ENCODE measurements at regions not wholly inside any gene's neighbourhood (a gene's known extent, or its start where the extent isn't known, plus 50 kb on each side); places are given as distances from the start of the nearest gene placed in this dataset.

- DNase-seq (no peak), ATAC-seq (no peak)
- Mint-ChIP-seq H3K4me3 (no peak overlapping the region), H3K27me3 (peaks cover 38% of the 10 kb centered on the region), H3K27ac (no peak overlapping the region), H3K36me3 (ENCODE audit: low read depth) (no peaks in the 10 kb centered on the region), H3K4me1 (no peaks in the 10 kb centered on the region)
- H3K9me3 ChIP-seq (ENCODE audit: control insufficient read depth, low read length, poor library complexity, severe bottlenecking): no peaks in the 10 kb centered on the region
These were observed 115.9 kb downstream of the LY86 start for GRCh38 chr6:6704103-6705060.

GRCh38 chr6:6705061-6705425, 116.5 kb downstream of the LY86 start:
- ATAC-seq: no peak
- Mint-ChIP-seq H3K4me1 (no peaks in the 10 kb centered on the region), H3K27ac (no peak overlapping the region)

GRCh38 chr6:6705915-6706675, 117.6 kb downstream of the LY86 start:
- no peaks in the 10 kb centered on the region for H3K36me3 Mint-ChIP-seq (ENCODE audit: low read depth)
- peaks cover 38% of the 10 kb centered on the region for H3K27me3 Mint-ChIP-seq
- no peak overlapping the region for H3K27ac Mint-ChIP-seq

More at GRCh38 chr6:6705061-6705425, 116.5 kb downstream of the LY86 start:
- Mint-ChIP-seq H3K36me3 (ENCODE audit: low read depth) (no peaks in the 10 kb centered on the region), H3K27me3 (peaks cover 38% of the 10 kb centered on the region), H3K4me3 (no peak overlapping the region)
- H3K9me3 ChIP-seq (ENCODE audit: control insufficient read depth, low read length, poor library complexity, severe bottlenecking): no peaks in the 10 kb centered on the region
- no peak for DNase-seq

GRCh38 chr6:6707143-6707542, 118.6 kb downstream of the LY86 start:
- H3K36me3 Mint-ChIP-seq (ENCODE audit: low read depth): no peaks in the 10 kb centered on the region
- ATAC-seq (no peak), DNase-seq (no peak)
- H3K4me1 Mint-ChIP-seq: peaks cover 5% of the 10 kb centered on the region
- no peak overlapping the region for H3K4me3 Mint-ChIP-seq
- no peaks in the 10 kb centered on the region for H3K9me3 ChIP-seq (ENCODE audit: control insufficient read depth, low read length, poor library complexity, severe bottlenecking)
- peaks cover 38% of the 10 kb centered on the region for H3K27me3 Mint-ChIP-seq
- H3K27ac Mint-ChIP-seq: no peak overlapping the region

More at GRCh38 chr6:6705915-6706675, 117.6 kb downstream of the LY86 start:
- DNase-seq (no peak), ATAC-seq (no peak)
- Mint-ChIP-seq H3K4me3 (peak overlapping the region; percentile 49), H3K4me1 (no peaks in the 10 kb centered on the region)
- H3K9me3 ChIP-seq (ENCODE audit: control insufficient read depth, low read length, poor library complexity, severe bottlenecking): no peaks in the 10 kb centered on the region

GRCh38 chr6:6709106-6709505, 120.6 kb downstream of the LY86 start:
- no peak overlapping the region for H3K4me3 Mint-ChIP-seq
- H3K4me1 Mint-ChIP-seq: peaks cover 7% of the 10 kb centered on the region
- no peaks in the 10 kb centered on the region for H3K9me3 ChIP-seq (ENCODE audit: control insufficient read depth, low read length, poor library complexity, severe bottlenecking)
- no peaks in the 10 kb centered on the region for H3K36me3 Mint-ChIP-seq (ENCODE audit: low read depth)
- ATAC-seq: no peak
- no peak for DNase-seq
- H3K27me3 Mint-ChIP-seq: peaks cover 54% of the 10 kb centered on the region
- no peak overlapping the region for H3K27ac Mint-ChIP-seq

- ATAC-seq (no peak), DNase-seq (no peak)
- H3K27me3 Mint-ChIP-seq: peaks cover 56% of the 10 kb centered on the region
- no peaks in the 10 kb centered on the region for H3K36me3 Mint-ChIP-seq (ENCODE audit: low read depth)
- H3K4me1 Mint-ChIP-seq: peaks cover 7% of the 10 kb centered on the region
- no peaks in the 10 kb centered on the region for H3K9me3 ChIP-seq (ENCODE audit: control insufficient read depth, low read length, poor library complexity, severe bottlenecking)
- H3K4me3 Mint-ChIP-seq: no peak overlapping the region
- no peak overlapping the region for H3K27ac Mint-ChIP-seq
These were observed 122.7 kb downstream of the LY86 start for GRCh38 chr6:6711031-6711785.

- H3K9me3 ChIP-seq (ENCODE audit: control insufficient read depth, low read length, poor library complexity, severe bottlenecking): no peaks in the 10 kb centered on the region
- Mint-ChIP-seq H3K27ac (no peak overlapping the region), H3K36me3 (ENCODE audit: low read depth) (no peaks in the 10 kb centered on the region), H3K27me3 (peaks cover 56% of the 10 kb centered on the region), H3K4me1 (peaks cover 7% of the 10 kb centered on the region), H3K4me3 (no peak overlapping the region)
- ATAC-seq: no peak
- no peak for DNase-seq
These were observed 123.4 kb downstream of the LY86 start for GRCh38 chr6:6711832-6712448.

- ATAC-seq (no peak), DNase-seq (no peak)
- H3K4me3 Mint-ChIP-seq: no peak overlapping the region
- peaks cover 7% of the 10 kb centered on the region for H3K4me1 Mint-ChIP-seq
- peaks cover 48% of the 10 kb centered on the region for H3K27me3 Mint-ChIP-seq
- H3K9me3 ChIP-seq (ENCODE audit: control insufficient read depth, low read length, poor library complexity, severe bottlenecking): no peaks in the 10 kb centered on the region
- no peak overlapping the region for H3K27ac Mint-ChIP-seq
- no peaks in the 10 kb centered on the region for H3K36me3 Mint-ChIP-seq (ENCODE audit: low read depth)
These were observed 124.2 kb downstream of the LY86 start for GRCh38 chr6:6712449-6713403.

GRCh38 chr6:6713657-6714056, 125.1 kb downstream of the LY86 start:
- no peak for DNase-seq
- no peak for ATAC-seq
- no peaks in the 10 kb centered on the region for H3K36me3 Mint-ChIP-seq (ENCODE audit: low read depth)
- H3K9me3 ChIP-seq (ENCODE audit: control insufficient read depth, low read length, poor library complexity, severe bottlenecking): no peaks in the 10 kb centered on the region
- H3K27me3 Mint-ChIP-seq: peaks cover 49% of the 10 kb centered on the region
- peaks cover 10% of the 10 kb centered on the region for H3K4me1 Mint-ChIP-seq
- H3K4me3 Mint-ChIP-seq: no peak overlapping the region
- H3K27ac Mint-ChIP-seq: no peak overlapping the region

- no peak overlapping the region for H3K4me3 Mint-ChIP-seq
- peaks cover 10% of the 10 kb centered on the region for H3K4me1 Mint-ChIP-seq
- no peaks in the 10 kb centered on the region for H3K9me3 ChIP-seq (ENCODE audit: control insufficient read depth, low read length, poor library complexity, severe bottlenecking)
- no peaks in the 10 kb centered on the region for H3K36me3 Mint-ChIP-seq (ENCODE audit: low read depth)
- no peak for DNase-seq
- ATAC-seq: no peak
- peaks cover 54% of the 10 kb centered on the region for H3K27me3 Mint-ChIP-seq
- no peak overlapping the region for H3K27ac Mint-ChIP-seq
These were observed 125.8 kb downstream of the LY86 start for GRCh38 chr6:6714118-6714897.

GRCh38 chr6:6714953-6715352, 126.4 kb downstream of the LY86 start:
- peaks cover 48% of the 10 kb centered on the region for H3K27me3 Mint-ChIP-seq
- H3K4me3 Mint-ChIP-seq: no peak overlapping the region
- ATAC-seq (no peak), DNase-seq (no peak)
- H3K9me3 ChIP-seq (ENCODE audit: control insufficient read depth, low read length, poor library complexity, severe bottlenecking): no peaks in the 10 kb centered on the region
- H3K27ac Mint-ChIP-seq: no peak overlapping the region
- peaks cover 10% of the 10 kb centered on the region for H3K4me1 Mint-ChIP-seq
- no peaks in the 10 kb centered on the region for H3K36me3 Mint-ChIP-seq (ENCODE audit: low read depth)

Data from T-helper 17 cell (primary cell).